ENCODE measurements at regions not wholly inside any gene's neighbourhood (a gene's known extent, or its start where the extent isn't known, plus 50 kb on each side); places are given as distances from the start of the nearest gene placed in this dataset.

DNA sequence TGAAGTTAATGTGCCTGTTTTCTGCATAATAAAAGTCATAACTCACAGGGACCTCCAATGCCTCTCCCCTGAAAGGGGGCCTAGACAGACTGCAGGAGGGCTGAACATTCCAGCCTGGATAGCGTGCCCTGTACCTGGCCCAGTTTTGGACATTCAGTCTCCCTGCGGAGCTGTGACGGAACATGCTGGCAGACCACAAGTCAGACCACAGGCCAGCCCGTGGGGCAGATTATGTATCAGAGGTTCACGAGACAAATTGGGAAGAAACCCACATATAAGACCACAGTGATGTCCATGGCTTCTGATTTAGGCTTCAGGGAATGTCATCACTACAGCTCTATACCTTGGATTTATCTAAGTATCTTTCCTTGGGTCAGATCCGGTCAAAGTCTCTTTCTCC lies 151.5 kb upstream of the POU3F1 start:
- H3K4me3 ChIP-seq: no peak overlapping the region
- TF ChIP-seq EZH2phosphoT487 (IDR thresholded peaks at IDR 0.05) (no peak), CTCF (IDR thresholded peaks at IDR 0.05) (no peak), EZH2 (IDR thresholded peaks at IDR 0.05) (no peak)
- Mint-ChIP-seq H3K27me3 (ENCODE audit: insufficient read depth, low read depth) (no peaks in the 10 kb centered on the region), H3K36me3 (peaks cover 1% of the 10 kb centered on the region), H3K4me3 (no peak overlapping the region), H3K4me1 (peaks cover 5% of the 10 kb centered on the region), H3K27ac (no peak overlapping the region), H3K9me3 (peaks cover 5% of the 10 kb centered on the region)
- no peaks in the 10 kb centered on the region for H3K36me3 ChIP-seq
- H4K20me1 ChIP-seq (ENCODE audit: low read depth): no peaks in the 10 kb centered on the region
- H3K4me1 ChIP-seq: no peaks in the 10 kb centered on the region
- H3K9ac ChIP-seq: no peak overlapping the region
- H3K79me2 ChIP-seq (ENCODE audit: low read depth): no peaks in the 10 kb centered on the region
- no peak for DNase-seq (ENCODE audit: low spot score)
- no peaks in the 10 kb centered on the region for H3K27me3 ChIP-seq
- no peaks in the 10 kb centered on the region for H3F3A ChIP-seq (ENCODE audit: low read depth)
- H2AFZ ChIP-seq (replicated peaks): no peak overlapping the region
- no peaks in the 10 kb centered on the region for H3K9me3 ChIP-seq (ENCODE audit: low read depth)
- no peak overlapping the region for H3K27ac ChIP-seq
- H3K4me2 ChIP-seq: no peak overlapping the region

GRCh38 chr1:38197312-38198061 lies 150.9 kb upstream of the POU3F1 start:
- H3K27ac Mint-ChIP-seq: peak overlapping the region; percentile 9
- no peak overlapping the region for H3K9ac ChIP-seq
- H3K4me3 Mint-ChIP-seq: no peak overlapping the region

GRCh38 chr1:38194472-38194871 lies 147.9 kb upstream of the POU3F1 start:
- Mint-ChIP-seq H3K9me3 (peaks cover 6% of the 10 kb centered on the region), H3K27ac (no peak overlapping the region), H3K4me1 (peaks cover 25% of the 10 kb centered on the region), H3K27me3 (ENCODE audit: insufficient read depth, low read depth) (peaks cover 6% of the 10 kb centered on the region), H3K4me3 (no peak overlapping the region), H3K36me3 (no peaks in the 10 kb centered on the region)
- no peaks in the 10 kb centered on the region for H3K79me2 ChIP-seq (ENCODE audit: low read depth)
- no peak for DNase-seq (ENCODE audit: low spot score)
- no peaks in the 10 kb centered on the region for H3K36me3 ChIP-seq
- no peak overlapping the region for H3K27ac ChIP-seq
- no peak overlapping the region for H3K9ac ChIP-seq
- H3F3A ChIP-seq (ENCODE audit: low read depth): no peaks in the 10 kb centered on the region
- H3K27me3 ChIP-seq: no peaks in the 10 kb centered on the region
- H3K4me2 ChIP-seq: no peak overlapping the region
- H2AFZ ChIP-seq (replicated peaks): no peak overlapping the region
- H4K20me1 ChIP-seq (ENCODE audit: low read depth): no peaks in the 10 kb centered on the region
- peaks cover 7% of the 10 kb centered on the region for H3K4me1 ChIP-seq
- TF ChIP-seq EZH2phosphoT487 (IDR thresholded peaks at IDR 0.05) (no peak), EZH2 (IDR thresholded peaks at IDR 0.05) (no peak), CTCF (IDR thresholded peaks at IDR 0.05) (no peak)
- H3K4me3 ChIP-seq: no peak overlapping the region
- no peaks in the 10 kb centered on the region for H3K9me3 ChIP-seq (ENCODE audit: low read depth)

More at GRCh38 chr1:38197312-38198061, 150.9 kb upstream of the POU3F1 start:
- Histone ChIP-seq H3K4me3 (no peak overlapping the region), H3K27me3 (no peaks in the 10 kb centered on the region), H3K4me1 (no peaks in the 10 kb centered on the region), H3K79me2 (ENCODE audit: low read depth) (no peaks in the 10 kb centered on the region), H3K36me3 (no peaks in the 10 kb centered on the region), H3K9me3 (ENCODE audit: low read depth) (no peaks in the 10 kb centered on the region), H3K27ac (no peak overlapping the region), H3K4me2 (no peak overlapping the region), H2AFZ (replicated peaks) (no peak overlapping the region), H4K20me1 (ENCODE audit: low read depth) (no peaks in the 10 kb centered on the region), H3F3A (ENCODE audit: low read depth) (no peaks in the 10 kb centered on the region)
- Mint-ChIP-seq H3K9me3 (peaks cover 5% of the 10 kb centered on the region), H3K36me3 (peaks cover 1% of the 10 kb centered on the region), H3K4me1 (peaks cover 8% of the 10 kb centered on the region), H3K27me3 (ENCODE audit: insufficient read depth, low read depth) (no peaks in the 10 kb centered on the region)
- no peak for TF ChIP-seq EZH2phosphoT487 (IDR thresholded peaks at IDR 0.05)
- TF ChIP-seq EZH2 (IDR thresholded peaks at IDR 0.05): no peak
- TF ChIP-seq CTCF (IDR thresholded peaks at IDR 0.05): no peak
- no peak for DNase-seq (ENCODE audit: low spot score)
